GM18861 (cell line): ENCODE measurements at regions not wholly inside any gene's neighbourhood (a gene's known extent, or its start where the extent isn't known, plus 50 kb on each side); places are given as distances from the start of the nearest gene placed in this dataset.
"Not testable (repeated sequence)": the region's sequence is repeated elsewhere in the genome, so short reads cannot be mapped to it uniquely, and the experiment has no call there.

Experiments used
- ATAC-seq: cut with Tn5 transposase; IDR thresholded peaks from one replicate; pipeline ENCODE4 v1.9.1; 2021; ENCODE audit not compliant: unreplicated experiment

GRCh38 chr3:34053626-34054025, 255.2 kb downstream of the PDCD6IP start:
- ATAC-seq, result no peak

GRCh38 chr3:34056181-34056910, 257.9 kb downstream of the PDCD6IP start:
- peak; percentile 17 for ATAC-seq

- peak; percentile 92 for ATAC-seq
Observed at GRCh38 chr3:34056951-34057390, 258.5 kb downstream of the PDCD6IP start.

- ATAC-seq, result not testable (repeated sequence)
Observed at GRCh38 chr3:34060995-34061394, 262.6 kb downstream of the PDCD6IP start.

GRCh38 chr3:34065901-34066300, 267.5 kb downstream of the PDCD6IP start:
- ATAC-seq, result no peak

GRCh38 chr3:34066328-34066727, 267.9 kb downstream of the PDCD6IP start:
- ATAC-seq, result no peak

- ATAC-seq, result no peak
Observed at GRCh38 chr3:34066999-34067398, 268.6 kb downstream of the PDCD6IP start.

GRCh38 chr3:34067536-34068051, 269.2 kb downstream of the PDCD6IP start:
- no peak for ATAC-seq

- no peak for ATAC-seq
Observed at GRCh38 chr3:34068505-34068904, 270.1 kb downstream of the PDCD6IP start.

GRCh38 chr3:34070831-34071585, 272.6 kb downstream of the PDCD6IP start:
- ATAC-seq, result no peak

- no peak for ATAC-seq
Observed at GRCh38 chr3:34072297-34072696, 273.9 kb downstream of the PDCD6IP start.

- ATAC-seq, result no peak
Observed at GRCh38 chr3:34073111-34073510, 274.7 kb downstream of the PDCD6IP start.

GRCh38 chr3:34073961-34074360, 275.5 kb downstream of the PDCD6IP start:
- no peak for ATAC-seq

- no peak for ATAC-seq
Observed at GRCh38 chr3:34075975-34076374, 277.5 kb downstream of the PDCD6IP start.

- peak; percentile 93 for ATAC-seq
Observed at GRCh38 chr3:34077417-34078195, 279.2 kb downstream of the PDCD6IP start.

GRCh38 chr3:34078418-34078817, 280.0 kb downstream of the PDCD6IP start:
- ATAC-seq, result no peak

- ATAC-seq, result not testable (repeated sequence)
Observed at GRCh38 chr3:34079849-34080248, 281.4 kb downstream of the PDCD6IP start.

GRCh38 chr3:34090379-34090778, 291.9 kb downstream of the PDCD6IP start:
- ATAC-seq, result not testable (repeated sequence)

GRCh38 chr3:34090876-34091275, 292.4 kb downstream of the PDCD6IP start:
- no peak for ATAC-seq

- not testable (repeated sequence) for ATAC-seq
Observed at GRCh38 chr3:34094280-34094679, 295.9 kb downstream of the PDCD6IP start.

- no peak for ATAC-seq
Observed at GRCh38 chr3:34102288-34102687, 303.9 kb downstream of the PDCD6IP start.
